Islet precursor cell (in vitro differentiated cells): ENCODE measurements at regions not wholly inside any gene's neighbourhood (a gene's known extent, or its start where the extent isn't known, plus 50 kb on each side); places are given as distances from the start of the nearest gene placed in this dataset.
A peak's percentile ranks its signal among the peaks of the same experiment; 100 is the strongest.
"Not testable (repeated sequence)": the region's sequence is repeated elsewhere in the genome, so short reads cannot be mapped to it uniquely, and the experiment has no call there.

ENCODE experiments used
- DNase-seq: peaks from one replicate; pipeline ENCODE4 v3.0.0-alpha.2; 2018

DNA sequence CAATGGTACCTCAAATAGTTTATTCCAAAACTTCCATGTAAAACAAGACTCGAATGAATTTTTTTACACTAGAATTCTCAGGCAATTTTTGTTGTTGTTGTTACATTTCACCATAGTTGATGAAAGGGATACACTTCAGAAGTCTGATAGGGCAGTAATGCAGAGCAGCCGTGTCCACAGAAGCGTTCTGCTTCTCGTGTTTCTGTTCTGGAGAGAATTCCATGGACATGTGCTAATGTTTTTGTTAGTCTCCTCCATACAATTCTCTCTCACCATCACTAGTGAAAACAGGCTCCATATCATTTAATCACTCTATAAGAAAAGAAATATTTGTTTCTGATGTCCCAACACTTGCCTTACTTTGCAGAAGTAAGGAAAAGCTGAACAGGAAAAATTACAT is 606.1 kb downstream of the SLC16A7 start:
- DNase-seq, result no peak

GRCh38 chr12:60205500-60205899 is 609.7 kb downstream of the SLC16A7 start:
- DNase-seq, result peak; percentile 55

- no peak for DNase-seq
Observed at GRCh38 chr12:60209521-60209920, 613.7 kb downstream of the SLC16A7 start.

DNA sequence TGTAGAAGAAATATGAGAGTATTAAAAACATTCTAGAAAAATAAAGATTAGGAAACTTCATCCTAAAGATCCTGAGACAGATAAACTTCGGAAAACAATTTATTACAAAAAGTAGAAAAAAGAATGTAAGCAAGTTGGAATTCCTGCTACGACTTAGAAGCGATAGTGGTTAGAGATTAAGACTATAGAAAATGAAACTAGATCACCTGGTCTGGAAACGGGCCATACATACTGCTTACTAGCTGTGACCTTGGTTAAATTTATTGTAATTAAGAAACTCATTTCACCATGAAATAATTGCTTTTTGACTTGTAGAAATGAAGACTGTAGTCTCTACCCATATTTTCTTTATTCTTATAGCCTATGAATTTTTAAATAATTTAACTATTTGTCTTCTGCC is 614.1 kb downstream of the SLC16A7 start:
- no peak for DNase-seq

GRCh38 chr12:60210756-60211155 is 614.9 kb downstream of the SLC16A7 start:
- DNase-seq, result no peak

DNA sequence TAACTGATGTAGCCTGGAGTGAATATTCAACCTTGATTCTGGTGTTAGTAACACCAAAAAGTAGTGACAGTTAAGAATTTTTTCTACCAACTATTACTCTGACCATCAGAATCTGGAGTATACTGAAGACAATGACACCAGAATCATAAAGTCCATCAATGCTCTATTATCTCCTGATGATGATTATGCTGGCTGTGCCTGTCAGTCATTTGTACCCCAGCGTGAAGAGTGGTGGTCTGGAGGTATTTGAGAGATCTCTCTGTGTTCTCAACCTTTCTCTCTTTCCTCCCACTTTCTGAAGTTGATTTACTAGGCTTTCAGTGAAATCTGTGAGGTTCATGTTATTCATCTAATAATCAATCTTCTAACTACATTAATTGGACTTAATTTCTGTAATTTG is 615.4 kb downstream of the SLC16A7 start:
- no peak for DNase-seq

DNA sequence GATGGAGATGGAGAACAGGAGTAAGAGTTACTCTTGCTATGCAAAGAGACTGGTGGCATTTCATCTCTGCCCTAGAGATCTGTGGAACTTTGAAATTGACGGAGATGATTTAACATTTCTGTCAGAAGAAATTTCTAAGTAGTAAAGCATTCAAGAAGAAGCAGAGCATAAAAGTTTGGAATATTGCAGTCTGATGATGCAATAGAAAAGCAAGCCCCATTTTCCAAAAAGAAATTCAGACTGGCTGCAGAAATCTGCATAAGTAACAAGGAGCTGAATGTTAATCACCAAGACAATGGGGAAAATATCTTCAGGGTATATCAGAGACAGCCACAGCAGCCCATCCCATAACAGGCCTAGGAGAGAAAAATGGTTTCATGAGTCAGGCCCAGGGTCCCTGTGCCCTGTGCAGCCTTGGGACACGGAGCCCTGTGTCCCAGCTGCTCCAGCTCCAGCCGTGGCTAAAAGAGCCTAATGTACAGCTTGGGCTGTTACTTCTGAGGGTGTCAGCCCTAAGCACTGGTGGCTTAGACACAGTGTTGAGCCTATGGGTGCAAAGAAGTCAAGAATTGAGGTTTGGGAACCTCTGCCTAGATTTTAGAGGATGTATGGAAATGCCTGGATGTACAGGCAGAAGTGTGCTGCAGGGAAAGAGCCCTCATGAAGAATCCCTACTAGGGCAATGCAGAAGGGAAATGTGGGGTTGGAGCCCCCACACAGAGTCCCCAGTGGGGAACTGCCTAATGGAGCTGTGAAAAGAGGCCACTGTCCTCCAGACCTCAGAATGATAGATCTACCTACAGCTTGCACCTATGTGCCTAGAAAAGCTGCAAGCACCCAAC is 616.6 kb downstream of the SLC16A7 start:
- no peak for DNase-seq

DNA sequence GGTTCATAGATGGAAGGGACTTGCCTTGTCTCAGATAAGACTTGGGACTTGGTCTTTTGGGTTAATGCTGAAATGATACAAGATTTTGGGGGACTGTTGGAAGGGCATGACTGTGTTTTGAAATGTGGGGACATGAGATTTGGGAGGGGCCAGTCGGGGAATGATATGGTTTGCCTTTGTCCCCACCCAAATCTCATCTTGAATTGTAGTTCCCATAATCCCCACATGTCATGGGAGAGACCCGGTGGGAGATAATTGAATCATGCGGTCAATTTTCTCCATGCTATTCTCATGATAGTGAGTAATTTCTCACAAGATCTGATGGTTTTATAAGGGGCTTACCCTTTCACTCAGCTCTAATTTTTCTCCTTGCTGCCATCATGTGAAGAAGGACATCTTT is 617.4 kb downstream of the SLC16A7 start:
- DNase-seq, result not testable (repeated sequence)

- DNase-seq, result no peak
Observed at GRCh38 chr12:60216226-60216625, 620.4 kb downstream of the SLC16A7 start.

DNA sequence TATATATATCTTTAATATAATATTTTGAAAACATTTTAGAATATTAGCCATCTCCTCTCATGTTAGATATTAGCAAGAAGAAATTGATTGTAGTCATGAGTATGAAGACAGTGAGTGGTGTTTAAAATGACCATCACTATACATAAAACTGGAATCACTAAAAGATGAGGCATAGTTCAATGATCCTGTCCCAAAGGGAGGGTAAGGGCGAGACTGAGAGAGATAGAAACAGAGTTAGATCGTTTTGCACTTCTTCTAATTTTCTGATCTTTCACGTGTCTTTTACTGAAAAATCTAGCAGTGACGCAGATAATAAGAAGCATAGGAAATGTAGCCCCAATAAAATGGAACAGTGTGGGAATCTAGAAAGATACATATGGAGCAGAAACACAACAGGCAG is 627.4 kb downstream of the SLC16A7 start:
- DNase-seq, result no peak

DNA sequence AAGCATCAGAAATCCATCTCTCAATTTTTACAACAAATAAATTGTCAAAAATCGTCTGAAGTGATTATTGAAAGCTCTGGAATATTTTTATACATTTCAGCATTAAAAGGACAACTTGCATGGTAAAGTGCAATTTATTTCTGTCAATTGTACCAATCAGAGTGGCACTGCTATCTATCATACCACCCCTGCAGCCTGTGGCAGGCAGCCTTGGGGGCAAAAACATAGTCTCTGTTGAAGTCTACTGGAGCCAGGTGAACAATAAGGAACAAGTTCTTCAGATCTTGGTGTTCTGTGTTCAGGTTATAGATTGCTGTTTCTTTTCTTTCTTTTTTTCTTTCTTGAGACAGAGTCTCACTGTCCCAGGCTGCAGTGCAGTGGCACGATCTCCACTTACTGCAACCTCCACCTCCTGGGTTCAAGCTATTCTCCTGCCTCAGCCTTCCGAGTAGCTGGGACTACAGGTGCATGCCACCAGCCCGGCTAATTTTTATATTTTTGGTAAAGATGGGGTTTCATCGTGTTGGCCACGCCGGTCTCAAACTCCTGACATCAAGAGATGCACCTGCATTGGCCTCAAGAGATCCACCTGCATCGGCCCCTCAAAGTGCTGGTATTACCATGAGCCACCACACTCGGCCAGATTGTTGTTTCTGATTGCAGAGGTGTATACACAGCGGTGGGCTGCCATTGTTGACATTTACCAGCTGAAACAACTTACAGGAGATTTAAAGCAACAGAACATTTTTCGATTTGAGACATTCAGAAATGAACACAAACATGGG is 629.6 kb downstream of the SLC16A7 start:
- DNase-seq, result no peak

DNA sequence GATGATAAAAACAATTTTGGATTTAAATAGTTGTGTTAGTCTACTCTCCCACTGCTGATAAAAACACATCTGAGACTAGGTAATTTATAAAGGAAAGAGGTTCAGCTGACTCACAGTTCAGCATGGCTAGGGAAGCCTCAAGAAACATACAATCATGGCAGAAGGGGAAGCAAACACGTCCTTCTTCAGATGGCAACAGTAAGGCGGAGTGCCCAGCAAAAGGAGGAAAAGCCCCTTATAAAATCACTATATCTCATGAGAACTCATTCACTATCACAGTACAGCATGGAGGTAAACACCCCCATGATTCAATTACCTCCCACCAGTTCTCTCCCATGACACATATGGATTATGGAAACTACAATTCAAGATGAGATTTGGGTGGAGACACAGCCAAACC is 632.1 kb downstream of the SLC16A7 start:
- no peak for DNase-seq

DNA sequence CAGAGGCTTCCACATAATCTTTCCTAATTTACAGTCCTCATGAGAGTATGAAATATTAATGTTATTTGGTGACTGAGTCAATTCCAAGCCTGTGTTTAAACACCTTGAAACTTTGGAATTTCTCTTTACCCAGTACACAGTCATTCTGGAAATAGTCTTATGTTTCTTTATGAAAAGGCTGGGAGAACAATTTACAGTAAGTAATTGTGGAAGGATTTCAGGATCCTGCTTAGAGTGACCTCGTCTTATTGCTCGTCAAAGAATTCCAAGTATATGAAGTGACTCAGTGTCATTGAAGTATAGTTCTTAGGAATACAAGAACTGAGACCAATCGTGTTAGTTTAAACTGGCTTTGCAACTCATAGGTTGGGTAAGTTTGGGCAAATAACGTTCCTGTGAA is 634.2 kb downstream of the SLC16A7 start:
- no peak for DNase-seq

DNA sequence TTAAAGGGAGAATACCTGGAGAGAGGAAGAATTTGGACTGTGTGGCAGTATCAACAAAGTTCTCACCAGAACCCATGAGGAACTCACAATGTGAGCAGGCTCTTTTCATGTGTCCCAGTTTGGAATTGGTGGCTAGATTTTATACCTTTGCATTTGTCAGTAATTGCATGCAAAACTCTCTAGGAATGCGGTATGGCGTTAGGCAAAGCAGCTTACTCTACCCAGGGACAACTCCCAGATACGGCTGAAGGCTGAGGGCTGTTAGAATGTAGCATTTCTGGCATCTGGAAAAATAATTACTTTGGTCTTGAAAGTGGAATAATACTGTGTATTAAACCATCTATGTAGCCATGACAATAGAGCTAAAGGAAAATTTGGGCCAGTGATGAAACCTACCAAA is 635.5 kb downstream of the SLC16A7 start:
- peak; percentile 77 for DNase-seq

- DNase-seq, result no peak
Observed at GRCh38 chr12:60231976-60232907, 636.4 kb downstream of the SLC16A7 start.

DNA sequence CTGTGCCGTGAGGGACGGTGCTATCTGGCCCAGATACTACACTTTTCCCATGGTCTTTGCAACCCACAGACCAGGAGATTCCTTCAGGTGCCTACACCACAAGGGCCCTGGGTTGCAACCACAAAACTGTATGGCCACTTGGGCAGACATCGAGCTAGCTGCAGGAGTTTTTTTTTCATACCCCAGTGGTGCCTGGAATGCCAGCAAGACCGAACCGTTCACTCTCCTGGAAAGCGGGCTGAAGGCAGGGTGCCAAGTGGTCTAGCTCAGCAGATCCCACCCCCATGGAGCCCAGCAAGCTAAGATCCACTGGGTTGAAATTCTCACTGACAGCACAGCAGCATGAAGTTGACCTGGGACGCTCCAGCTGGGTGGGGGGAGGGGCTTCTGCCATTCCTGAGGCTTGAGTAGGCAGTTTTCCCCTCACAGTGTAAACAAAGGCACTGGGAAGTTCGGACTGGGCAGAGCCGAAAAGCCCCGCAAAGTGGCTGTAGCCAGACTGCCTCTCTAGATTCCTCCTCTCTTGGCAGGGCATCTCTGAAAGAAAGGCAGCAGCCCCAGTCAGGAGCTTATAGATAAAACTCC is 638.9 kb downstream of the SLC16A7 start:
- DNase-seq, result peak; percentile 83

DNA sequence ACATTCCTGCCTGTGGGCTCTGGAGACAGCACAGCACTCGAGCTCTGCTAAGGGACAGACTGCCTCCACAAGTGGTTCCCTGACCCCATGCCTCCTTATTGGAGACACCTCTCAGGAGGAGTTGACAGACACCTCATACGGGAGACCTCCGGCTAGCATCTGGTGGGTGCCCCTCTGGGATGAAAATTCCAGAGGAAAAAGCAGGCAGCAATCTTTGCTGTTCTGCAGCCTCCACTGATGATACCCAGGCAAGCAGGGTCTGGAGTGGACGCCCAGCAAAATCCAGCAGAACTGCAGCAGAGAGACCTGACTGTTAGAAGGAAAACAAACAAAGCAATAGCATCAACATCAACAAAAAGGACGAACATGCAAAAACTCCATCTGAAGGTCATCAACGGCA is 639.4 kb downstream of the SLC16A7 start:
- DNase-seq, result no peak

- DNase-seq, result not testable (repeated sequence)
Observed at GRCh38 chr12:60236416-60236815, 640.6 kb downstream of the SLC16A7 start.

GRCh38 chr12:60240891-60241290 is 645.1 kb downstream of the SLC16A7 start:
- DNase-seq, result no peak

- no peak for DNase-seq
Observed at GRCh38 chr12:60251091-60251490, 655.3 kb downstream of the SLC16A7 start.

DNA sequence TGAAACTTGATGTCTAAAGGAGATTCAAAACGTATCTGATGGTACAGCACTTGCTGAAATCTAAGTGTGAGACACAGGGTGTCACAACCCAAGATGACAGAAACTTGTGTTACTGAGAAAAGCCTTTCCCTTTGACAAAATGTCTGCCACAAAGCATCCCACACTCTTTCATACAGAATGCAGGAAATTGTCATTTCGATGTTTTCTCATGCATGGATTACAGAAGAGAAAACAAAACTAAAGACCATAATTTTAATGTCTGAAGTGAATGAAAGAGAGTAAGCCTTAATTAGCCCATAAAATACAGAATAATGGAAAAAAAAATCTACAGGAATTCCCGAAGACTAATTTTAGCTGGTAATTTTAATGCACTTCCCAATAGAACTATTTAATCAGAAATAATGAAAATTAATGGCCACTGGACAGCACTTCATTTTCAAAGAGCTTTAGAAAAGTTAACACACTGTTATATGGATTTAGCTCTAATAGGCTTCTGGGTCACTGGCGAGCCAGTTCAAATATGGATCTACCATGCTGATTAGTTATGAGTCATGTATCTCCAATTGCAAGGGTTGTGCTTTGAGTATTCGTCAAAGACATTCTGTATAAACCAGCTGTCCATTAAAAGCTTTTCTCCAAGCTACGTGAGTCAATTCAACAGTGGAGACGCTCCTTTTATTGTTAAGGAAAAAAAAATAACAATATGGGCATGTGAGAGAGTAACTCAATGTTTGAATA is 656.7 kb downstream of the SLC16A7 start:
- no peak for DNase-seq

DNA sequence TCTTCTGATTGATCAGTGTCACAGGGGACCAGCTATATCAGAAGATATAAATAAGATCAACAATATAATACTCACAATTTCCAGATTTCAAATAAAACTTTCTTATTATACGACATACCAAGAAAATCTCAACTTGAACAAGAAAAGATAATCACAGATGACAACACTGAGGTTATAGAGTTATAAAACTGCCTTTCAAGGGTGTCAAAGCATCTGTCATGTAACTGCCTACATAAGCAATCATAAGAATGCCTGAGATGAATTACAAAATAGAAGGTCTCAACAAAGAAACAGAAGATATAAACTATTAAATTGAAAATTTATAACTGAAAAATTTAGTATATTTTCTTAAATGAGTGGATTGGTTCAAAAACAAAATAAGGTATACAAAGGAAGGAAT is 659.2 kb downstream of the SLC16A7 start:
- DNase-seq, result no peak
